ENCODE measurements at regions not wholly inside any gene's neighbourhood (a gene's known extent, or its start where the extent isn't known, plus 50 kb on each side); places are given as distances from the start of the nearest gene placed in this dataset.
"Not testable (repeated sequence)": the region's sequence is repeated elsewhere in the genome, so short reads cannot be mapped to it uniquely, and the experiment has no call there.

DNA sequence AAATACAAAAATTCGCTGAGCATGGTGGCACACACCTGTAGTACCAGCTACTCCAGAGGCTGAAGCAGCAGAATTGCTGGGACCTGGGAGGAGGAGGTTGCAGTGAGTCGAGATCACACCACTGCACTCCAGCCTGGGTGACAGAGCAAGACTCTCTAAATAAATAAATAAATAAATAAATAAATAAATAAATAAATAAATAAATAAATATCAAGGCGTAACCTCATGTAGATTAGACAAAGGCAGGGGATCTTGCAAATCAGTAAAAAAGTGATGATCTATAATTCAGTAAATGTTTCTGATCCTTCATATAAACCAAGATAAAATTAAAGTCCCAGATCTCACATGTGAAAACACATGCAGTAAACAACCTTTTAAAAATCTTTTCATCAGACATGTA lies 425.6 kb downstream of the MRPL39 start:
- not testable (repeated sequence) for H3K27ac ChIP-seq; DNase-seq (ENCODE audit: low read depth, low spot score)

- H3K27ac ChIP-seq, result no peak overlapping the region
- DNase-seq (ENCODE audit: low read depth, low spot score), result no peak
Measured at GRCh38 chr21:25179116-25179515, 428.2 kb downstream of the MRPL39 start.

GRCh38 chr21:25176637-25177412 lies 430.5 kb downstream of the MRPL39 start:
- H3K27ac ChIP-seq, result no peak overlapping the region

GRCh38 chr21:25175938-25176337 lies 431.3 kb downstream of the MRPL39 start:
- no peak for DNase-seq (ENCODE audit: low read depth, low spot score)

More at GRCh38 chr21:25176637-25177412, 430.5 kb downstream of the MRPL39 start:
- DNase-seq (ENCODE audit: low read depth, low spot score), result no peak

GRCh38 chr21:25171438-25171837 lies 435.8 kb downstream of the MRPL39 start:
- H3K27ac ChIP-seq, result no peak overlapping the region
- no peak for DNase-seq (ENCODE audit: low read depth, low spot score)

More at GRCh38 chr21:25175938-25176337, 431.3 kb downstream of the MRPL39 start:
- no peak overlapping the region for H3K27ac ChIP-seq

GRCh38 chr21:25170681-25171080 lies 436.6 kb downstream of the MRPL39 start:
- H3K27ac ChIP-seq, result no peak overlapping the region
- DNase-seq (ENCODE audit: low read depth, low spot score), result no peak

DNA sequence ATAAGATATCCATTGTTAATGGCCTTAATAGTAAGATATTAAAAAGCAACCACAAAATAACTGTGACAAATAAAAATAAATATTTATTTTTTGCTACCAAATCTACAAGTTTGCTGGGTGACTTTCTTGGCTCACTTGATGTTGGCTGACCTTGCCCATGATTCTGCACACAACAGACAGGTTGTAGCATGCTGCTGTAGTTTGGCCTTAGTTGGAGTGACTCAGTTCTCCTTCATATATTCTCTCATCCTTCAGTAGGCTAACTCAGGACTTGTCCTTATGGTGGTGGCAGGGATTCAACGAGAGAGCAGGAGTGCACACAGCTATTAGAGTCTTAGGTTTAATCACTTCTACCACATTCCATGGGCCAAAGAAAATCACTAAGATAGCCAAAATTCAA lies 437.9 kb downstream of the MRPL39 start:
- H3K27ac ChIP-seq, result no peak overlapping the region
- no peak for DNase-seq (ENCODE audit: low read depth, low spot score)

DNA sequence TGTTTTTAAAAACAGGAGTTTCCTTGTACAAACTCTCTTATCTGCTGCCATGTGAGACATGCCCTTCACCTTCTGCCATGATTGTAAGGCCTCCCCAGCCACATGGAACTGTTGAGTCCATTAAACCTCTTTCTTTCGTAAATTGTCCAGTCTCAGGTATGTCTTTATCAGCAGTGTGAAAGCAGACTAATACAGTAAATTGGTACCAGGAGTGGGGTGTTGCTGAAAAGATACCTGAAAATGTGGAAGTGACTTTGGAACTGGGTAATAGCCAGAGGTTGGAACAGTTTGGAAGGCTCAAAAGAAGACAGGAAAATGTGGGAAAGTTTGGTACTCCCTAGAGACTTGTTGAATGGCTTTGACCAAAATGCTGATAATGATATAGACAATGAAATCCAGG lies 440.4 kb downstream of the MRPL39 start:
- not testable (repeated sequence) for DNase-seq (ENCODE audit: low read depth, low spot score); H3K27ac ChIP-seq

DNA sequence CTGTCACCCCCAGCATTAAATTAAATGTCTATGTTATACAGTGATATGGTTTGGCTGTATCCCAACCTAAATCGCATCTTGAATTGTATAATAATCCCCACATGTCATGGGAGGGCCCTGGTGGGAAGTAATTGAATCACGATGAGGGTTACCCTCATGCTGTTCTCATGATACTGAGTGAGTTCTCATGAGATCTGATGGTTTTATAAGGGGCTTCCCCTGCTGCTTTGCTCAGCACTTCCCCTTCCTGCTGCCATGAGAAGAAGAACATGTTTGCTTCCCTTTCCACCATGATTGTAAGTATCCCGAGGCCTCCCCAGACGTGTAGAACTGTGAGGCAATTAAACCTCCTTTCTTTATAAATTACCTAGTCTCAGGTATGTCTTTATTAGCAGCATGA lies 445.7 kb downstream of the MRPL39 start:
- H3K27ac ChIP-seq, result no peak overlapping the region
- no peak for DNase-seq (ENCODE audit: low read depth, low spot score)

DNA sequence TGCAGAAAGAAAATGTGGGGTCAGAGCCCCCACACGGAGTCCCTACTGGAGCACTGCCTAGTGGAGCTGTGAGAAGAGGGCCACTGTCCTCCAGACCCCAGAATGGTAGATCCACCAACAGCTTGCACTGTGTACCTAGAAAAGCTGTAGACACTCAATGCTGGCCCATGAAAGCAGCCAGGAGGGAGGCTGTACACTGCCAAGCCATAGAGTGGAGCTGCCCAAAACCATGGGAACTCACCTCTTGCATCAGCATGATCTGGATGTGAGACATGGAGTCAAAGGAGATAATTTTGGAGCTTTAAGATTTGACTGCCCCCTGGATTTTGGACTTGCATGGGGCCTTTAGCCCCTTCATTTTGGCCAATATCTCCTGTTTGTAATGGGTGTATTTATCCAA lies 452.3 kb downstream of the MRPL39 start:
- DNase-seq (ENCODE audit: low read depth, low spot score), result not testable (repeated sequence)

GRCh38 chr21:25149022-25149421 lies 458.3 kb downstream of the MRPL39 start:
- DNase-seq (ENCODE audit: low read depth, low spot score), result no peak
- no peak overlapping the region for H3K27ac ChIP-seq

More for the DNA sequence above, 452.3 kb downstream of the MRPL39 start:
- not testable (repeated sequence) for H3K27ac ChIP-seq

- H3K27ac ChIP-seq, result no peak overlapping the region
- no peak for DNase-seq (ENCODE audit: low read depth, low spot score)
Measured at GRCh38 chr21:25139414-25139813, 467.9 kb downstream of the MRPL39 start.

DNA sequence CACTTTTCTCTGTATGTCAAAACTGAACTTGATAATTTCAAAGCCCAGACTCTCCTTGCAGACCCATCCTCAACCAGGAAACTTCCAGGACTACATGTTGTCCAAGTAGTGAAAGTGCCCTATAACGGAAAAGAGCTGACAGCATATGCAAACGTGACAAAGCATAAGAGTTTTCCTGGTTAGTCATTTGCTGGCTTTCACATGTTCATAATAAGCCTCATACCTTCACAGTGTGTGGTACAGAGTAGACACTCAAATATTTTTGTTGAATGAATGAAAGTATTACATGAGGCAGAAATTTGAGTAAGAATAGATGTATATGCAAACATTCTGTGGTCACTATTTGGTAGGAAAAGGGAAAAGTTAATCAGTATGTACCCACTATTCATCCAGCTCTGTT lies 473.3 kb downstream of the MRPL39 start:
- H3K27ac ChIP-seq, result no peak overlapping the region
- no peak for DNase-seq (ENCODE audit: low read depth, low spot score)

GRCh38 chr21:25127811-25128210 lies 479.5 kb downstream of the MRPL39 start:
- DNase-seq (ENCODE audit: low read depth, low spot score), result no peak

GRCh38 chr21:25127007-25127406 lies 480.3 kb downstream of the MRPL39 start:
- no peak overlapping the region for H3K27ac ChIP-seq
- DNase-seq (ENCODE audit: low read depth, low spot score), result no peak

More at GRCh38 chr21:25127811-25128210, 479.5 kb downstream of the MRPL39 start:
- H3K27ac ChIP-seq, result no peak overlapping the region

- H3K27ac ChIP-seq, result no peak overlapping the region
- DNase-seq (ENCODE audit: low read depth, low spot score), result no peak
Measured at GRCh38 chr21:25126564-25126963, 480.7 kb downstream of the MRPL39 start.

- no peak overlapping the region for H3K27ac ChIP-seq
- no peak for DNase-seq (ENCODE audit: low read depth, low spot score)
Measured at GRCh38 chr21:25118648-25119047, 488.6 kb downstream of the MRPL39 start.

DNA sequence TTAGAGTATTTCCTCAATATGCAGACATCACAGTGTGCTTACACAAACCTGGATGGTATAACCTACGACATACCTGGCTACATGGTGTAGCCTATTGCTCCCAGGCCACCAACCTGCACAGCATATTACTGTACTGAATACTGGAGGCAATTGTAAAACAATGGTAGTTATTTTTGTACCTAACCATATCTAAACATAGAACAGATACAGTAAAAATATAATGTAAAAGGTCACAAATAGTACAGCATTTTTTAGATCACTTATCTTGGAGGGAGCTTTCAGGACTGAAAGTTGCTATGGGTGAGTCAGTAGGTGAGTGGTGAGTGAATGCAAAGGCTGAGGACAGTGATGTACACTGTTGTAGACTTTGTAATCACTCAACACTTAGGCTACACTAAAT lies 492.3 kb downstream of the MRPL39 start:
- no peak for DNase-seq (ENCODE audit: low read depth, low spot score)
- H3K27ac ChIP-seq, result no peak overlapping the region

- DNase-seq (ENCODE audit: low read depth, low spot score), result peak; percentile 34
- H3K27ac ChIP-seq, result no peak overlapping the region
Measured at GRCh38 chr21:25107708-25108107, 499.6 kb downstream of the MRPL39 start.

- no peak overlapping the region for H3K27ac ChIP-seq
Measured at GRCh38 chr21:25103500-25104207, 503.6 kb downstream of the MRPL39 start.

GRCh38 chr21:25097648-25098047 lies 509.6 kb downstream of the MRPL39 start:
- DNase-seq (ENCODE audit: low read depth, low spot score), result no peak
- H3K27ac ChIP-seq, result no peak overlapping the region

More at GRCh38 chr21:25103500-25104207, 503.6 kb downstream of the MRPL39 start:
- DNase-seq (ENCODE audit: low read depth, low spot score), result no peak

Data from epithelial cell of prostate (primary cell).